WERI-Rb-1 (cell line): ENCODE measurements at regions not wholly inside any gene's neighbourhood (a gene's known extent, or its start where the extent isn't known, plus 50 kb on each side); places are given as distances from the start of the nearest gene placed in this dataset.
"Not testable (repeated sequence)": the region's sequence is repeated elsewhere in the genome, so short reads cannot be mapped to it uniquely, and the experiment has no call there.

Experiments
- DNase-seq: peaks from one replicate; pipeline ENCODE4 v3.0.0-alpha.2; 2020
- H3K27ac ChIP-seq: fragments of 250-450 bp; sonication (Bioruptor Pico); 2 replicates; pipeline ENCODE4 v1.5.1; 2020; ENCODE audit warnings: mild to moderate bottlenecking, moderate library complexity
- H3K27me3 ChIP-seq: fragments of 250-450 bp; sonication (Bioruptor Pico); 2 replicates; pipeline ENCODE4 v1.5.1; 2021; ENCODE audit warnings: mild to moderate bottlenecking, low read depth, moderate library complexity; ENCODE audit not compliant: insufficient read depth, severe bottlenecking
- H3K36me3 ChIP-seq: fragments of 250-450 bp; sonication (Bioruptor Pico); 2 replicates; pipeline ENCODE4 v1.5.1; 2020; ENCODE audit warnings: mild to moderate bottlenecking, moderate library complexity
- H3K4me3 ChIP-seq: 2 replicates; pipeline ENCODE4 v1.5.1; 2011; ENCODE audit warnings: low read depth, mild to moderate bottlenecking, control low read depth, low read length
- H3K9me3 ChIP-seq: fragments of 250-450 bp; sonication (Bioruptor Pico); 2 replicates; pipeline ENCODE4 v1.5.1; 2021; ENCODE audit warnings: mild to moderate bottlenecking, moderate library complexity; ENCODE audit not compliant: severe bottlenecking
- TF ChIP-seq, protein P1 (sequence below): IDR thresholded peaks from 2 replicates; pipeline ENCODE4 v1.5.1; 2011; ENCODE audit warnings: low read depth, mild to moderate bottlenecking, control low read depth, inconsistent platforms, low read length

DNA sequence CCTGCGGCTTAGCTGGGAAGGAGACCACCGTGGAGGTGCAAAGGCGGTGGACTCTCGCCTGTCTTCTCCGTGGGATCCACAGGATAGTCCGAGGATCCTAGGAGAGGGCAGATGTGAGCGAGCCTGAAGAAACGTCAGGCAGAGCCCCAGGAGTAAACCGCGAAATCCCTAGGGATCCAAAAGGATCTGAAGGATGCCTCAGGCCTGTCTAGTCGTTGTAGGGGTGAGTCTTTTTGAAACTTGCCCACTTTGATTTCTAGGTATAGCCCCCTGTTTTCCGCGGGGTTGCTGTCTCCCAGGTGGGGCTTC lies 576.5 kb downstream of the KCNJ18 start:
- no peak for DNase-seq
- Histone ChIP-seq H3K4me3 (no peak overlapping the region), H3K27me3 (peaks cover 51% of the 10 kb centered on the region), H3K27ac (no peak overlapping the region), H3K9me3 (no peaks in the 10 kb centered on the region), H3K36me3 (no peaks in the 10 kb centered on the region)
- TF ChIP-seq, protein P1, sequence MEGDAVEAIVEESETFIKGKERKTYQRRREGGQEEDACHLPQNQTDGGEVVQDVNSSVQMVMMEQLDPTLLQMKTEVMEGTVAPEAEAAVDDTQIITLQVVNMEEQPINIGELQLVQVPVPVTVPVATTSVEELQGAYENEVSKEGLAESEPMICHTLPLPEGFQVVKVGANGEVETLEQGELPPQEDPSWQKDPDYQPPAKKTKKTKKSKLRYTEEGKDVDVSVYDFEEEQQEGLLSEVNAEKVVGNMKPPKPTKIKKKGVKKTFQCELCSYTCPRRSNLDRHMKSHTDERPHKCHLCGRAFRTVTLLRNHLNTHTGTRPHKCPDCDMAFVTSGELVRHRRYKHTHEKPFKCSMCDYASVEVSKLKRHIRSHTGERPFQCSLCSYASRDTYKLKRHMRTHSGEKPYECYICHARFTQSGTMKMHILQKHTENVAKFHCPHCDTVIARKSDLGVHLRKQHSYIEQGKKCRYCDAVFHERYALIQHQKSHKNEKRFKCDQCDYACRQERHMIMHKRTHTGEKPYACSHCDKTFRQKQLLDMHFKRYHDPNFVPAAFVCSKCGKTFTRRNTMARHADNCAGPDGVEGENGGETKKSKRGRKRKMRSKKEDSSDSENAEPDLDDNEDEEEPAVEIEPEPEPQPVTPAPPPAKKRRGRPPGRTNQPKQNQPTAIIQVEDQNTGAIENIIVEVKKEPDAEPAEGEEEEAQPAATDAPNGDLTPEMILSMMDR = no peak

DNA sequence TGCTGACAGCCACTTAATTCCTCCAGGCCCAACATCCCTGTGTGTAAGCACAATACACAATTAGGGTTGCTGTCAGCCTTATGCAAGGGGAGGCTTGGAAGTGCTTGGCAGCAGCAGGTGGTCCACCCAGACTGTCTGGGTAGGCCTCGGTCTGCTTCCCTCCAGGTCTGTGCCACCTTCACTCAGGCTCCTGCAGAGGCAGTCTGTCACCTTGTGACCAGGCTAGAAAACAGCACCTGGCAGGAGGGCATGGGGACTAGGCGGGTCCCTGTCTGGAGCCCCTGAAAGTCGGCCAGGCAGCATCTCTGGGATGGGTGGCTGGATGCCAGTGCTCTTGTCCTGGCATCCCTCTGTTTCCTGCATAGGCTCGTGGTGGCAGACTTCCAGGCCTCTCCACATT lies 578.1 kb downstream of the KCNJ18 start:
- Histone ChIP-seq H3K9me3 (no peaks in the 10 kb centered on the region), H3K27ac (no peak overlapping the region), H3K4me3 (no peak overlapping the region), H3K27me3 (peaks cover 43% of the 10 kb centered on the region), H3K36me3 (no peaks in the 10 kb centered on the region)
- no peak for DNase-seq
- TF ChIP-seq, protein P1 = no peak

DNA sequence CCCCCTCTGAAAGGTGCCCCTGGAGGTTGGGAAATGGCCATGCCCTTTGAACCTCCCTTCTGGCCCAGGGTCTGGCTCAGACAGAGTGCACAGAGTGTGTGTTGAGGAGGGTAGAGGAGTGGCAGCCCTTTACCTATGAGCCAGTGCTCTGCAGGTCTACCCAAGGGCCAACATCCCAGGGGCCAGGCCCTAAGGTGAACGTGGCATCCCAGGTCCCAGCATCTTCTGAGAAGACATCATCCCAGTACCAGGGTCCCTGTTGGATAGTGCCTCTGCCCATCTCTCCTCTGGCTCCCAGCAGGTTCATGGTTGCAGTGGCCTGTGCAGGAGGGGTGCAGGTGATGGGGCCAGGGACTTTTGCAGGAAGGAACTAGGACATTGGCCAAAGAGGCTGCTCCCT lies 578.5 kb downstream of the KCNJ18 start:
- H3K36me3 ChIP-seq, DNase-seq, H3K27ac ChIP-seq, H3K9me3 ChIP-seq, H3K4me3 ChIP-seq: not testable (repeated sequence)
- peaks cover 39% of the 10 kb centered on the region for H3K27me3 ChIP-seq

DNA sequence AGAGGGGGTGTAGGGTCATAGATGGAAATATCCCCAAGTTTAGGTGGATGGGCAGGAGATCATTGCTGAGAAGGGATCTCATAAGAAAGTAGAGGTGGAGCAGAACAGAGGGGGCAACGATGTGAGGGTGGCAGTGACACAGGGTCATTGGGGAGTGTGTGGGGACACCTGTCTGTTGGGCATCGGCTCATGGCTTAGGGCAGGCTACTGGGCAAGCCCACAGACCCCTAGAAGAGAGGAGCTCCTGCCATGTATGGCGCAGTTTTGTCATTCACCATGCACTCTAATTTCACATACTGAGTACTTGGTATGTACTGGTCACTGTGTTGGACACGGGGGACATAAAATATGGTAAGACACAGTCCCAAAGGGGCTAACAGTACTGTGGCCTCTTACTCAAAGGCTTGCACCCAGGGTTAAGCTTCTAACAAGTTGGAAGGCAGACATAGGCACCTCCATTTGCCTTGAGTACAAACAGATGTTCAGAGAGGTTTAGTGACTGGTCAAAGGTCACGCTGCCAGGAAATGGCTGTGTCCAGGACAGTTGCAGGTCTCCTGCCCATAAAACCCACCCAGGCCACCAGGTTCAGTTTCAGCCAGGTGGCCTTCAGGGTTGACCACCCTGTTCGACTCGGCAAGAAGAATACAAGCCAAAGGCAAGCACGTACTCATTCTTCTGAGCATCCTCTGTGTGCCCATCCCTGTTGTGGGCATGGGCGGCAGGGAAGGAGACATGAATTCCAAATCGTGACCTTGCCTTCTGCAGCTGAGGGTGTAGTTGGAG lies 580.2 kb downstream of the KCNJ18 start:
- Histone ChIP-seq H3K9me3 (no peaks in the 10 kb centered on the region), H3K36me3 (no peaks in the 10 kb centered on the region), H3K27ac (no peak overlapping the region), H3K27me3 (peaks cover 25% of the 10 kb centered on the region), H3K4me3 (no peak overlapping the region)
- TF ChIP-seq, protein P1 = no peak
- DNase-seq = no peak

DNA sequence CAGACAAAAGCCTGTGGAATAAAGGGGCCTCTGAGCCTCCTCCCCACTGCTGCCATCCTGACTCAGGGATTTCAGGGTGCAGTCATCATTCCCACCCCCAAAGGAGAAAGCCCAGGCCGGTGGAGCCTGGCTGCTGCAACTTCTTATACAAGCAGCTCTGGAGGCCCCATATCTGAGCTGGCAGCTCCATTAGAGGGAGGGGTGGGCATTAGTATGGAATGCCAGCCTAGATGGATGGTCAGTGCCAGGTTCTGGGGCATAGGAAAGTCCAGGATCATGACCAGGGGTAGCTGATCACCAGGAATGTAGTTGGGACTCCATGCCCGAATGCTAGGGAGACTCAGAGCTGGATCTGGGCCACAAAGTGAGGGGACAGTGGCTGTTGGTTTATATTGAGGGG lies 581.0 kb downstream of the KCNJ18 start:
- H3K27ac ChIP-seq = no peak overlapping the region
- no peak for DNase-seq
- no peak overlapping the region for H3K4me3 ChIP-seq
- TF ChIP-seq, protein P1 = no peak
- no peaks in the 10 kb centered on the region for H3K36me3 ChIP-seq
- H3K9me3 ChIP-seq = no peaks in the 10 kb centered on the region
- peaks cover 18% of the 10 kb centered on the region for H3K27me3 ChIP-seq

DNA sequence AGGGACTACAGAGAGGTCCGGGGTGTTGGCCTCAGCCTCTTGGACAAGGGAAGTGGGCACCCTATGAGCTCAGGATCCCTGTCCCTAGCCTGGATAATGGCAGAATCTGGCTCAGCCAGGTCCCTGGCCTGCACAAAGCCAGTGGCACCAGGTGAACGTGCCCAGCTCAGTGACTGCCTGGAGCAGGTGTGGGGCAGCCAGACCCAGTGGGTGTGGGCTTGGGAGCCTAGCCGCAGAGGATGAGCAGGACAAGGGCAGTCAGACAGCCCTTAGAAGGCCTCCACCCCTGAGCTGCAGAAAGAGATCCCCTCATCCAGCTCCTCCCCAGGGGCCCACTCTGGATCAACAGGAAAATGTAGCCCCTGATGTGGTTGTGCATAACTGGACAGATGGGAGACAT lies 585.3 kb downstream of the KCNJ18 start:
- Histone ChIP-seq H3K27ac (no peak overlapping the region), H3K36me3 (no peaks in the 10 kb centered on the region), H3K9me3 (no peaks in the 10 kb centered on the region), H3K4me3 (no peak overlapping the region), H3K27me3 (peaks cover 2% of the 10 kb centered on the region)
- DNase-seq = no peak
- TF ChIP-seq, protein P1 = no peak
